Adrenal gland (tissue), 9 donors: ENCODE measurements at regions not wholly inside any gene's neighbourhood (a gene's known extent, or its start where the extent isn't known, plus 50 kb on each side); places are given as distances from the start of the nearest gene placed in this dataset.

Experiments
- DNase-seq, 7 donors: peaks; one replicate each; pipeline ENCODE4 v3.0.0-alpha.2; 2019 to 2020
- H3K27ac ChIP-seq, 5 donors: fragments of 200-600 bp; sonication (generic) in 4 of 5; 1 replicate in 3 of 5; 2 replicates in 2 of 5; pipeline versions ENCODE4 v1.5.1 to v1.8.0; 2016 to 2020; ENCODE audit warnings: mild to moderate bottlenecking in 1 of 5
- H3K27me3 ChIP-seq: fragments of 200-600 bp; 2 replicates; pipeline ENCODE4 v1.8.0; 2021
- H3K36me3 ChIP-seq, 2 donors: fragments of 200-600 bp; replicated peaks in 1 of 2; 1 replicate in 1 of 2; 2 replicates in 1 of 2; pipeline versions ENCODE4 v1.5.1 to v1.8.0; 2018 to 2022
- H3K4me1 ChIP-seq, 2 donors: fragments of 200-600 bp; replicated peaks in 1 of 2; 1 replicate in 1 of 2; 2 replicates in 1 of 2; pipeline versions ENCODE4 v1.5.1 to v1.8.0; 2018 to 2021
- H3K4me3 ChIP-seq, 4 donors: fragments of 200-600 bp; sonication (generic) in 3 of 4; one replicate each; pipeline ENCODE4 v1.5.1; 2016 to 2018
- H3K9me3 ChIP-seq, 3 donors: fragments of 200-600 bp; sonication (generic) in 1 of 3; replicated peaks in 1 of 3; 1 replicate in 2 of 3; 2 replicates in 1 of 3; pipeline versions ENCODE4 v1.5.1 to v1.8.0; 2016 to 2021
- CTCF ChIP-seq, 6 experiments: fragments of 450-650 bp in 4 of 6; fragments of 200-600 bp in 2 of 6; sonication (generic) in 1 of 6; IDR thresholded peaks; 1 replicate in 5 of 6; 2 replicates in 1 of 6; pipeline versions ENCODE4 v1.5.1 to v1.8.0; 2016 to 2021; ENCODE audit warnings: antibody characterized with exemption in 6 of 6, mild to moderate bottlenecking in 2 of 6, moderate library complexity in 1 of 6
- POLR2A ChIP-seq, 2 donors: fragments of 450-650 bp; IDR thresholded peaks; one replicate each; pipeline ENCODE4 v1.6.1; 2017; ENCODE audit warnings: antibody characterized with exemption in 2 of 2, mild to moderate bottlenecking in 2 of 2, moderate library complexity in 1 of 2
- WGBS, 4 donors: extraction: QIAGEN DNeasy Blood & Tissue Kit in 2 of 4; methylation state at CpG; one replicate each; pipeline versions ENCODE4 v1.1.5 to v1.1.7; 2013 to 2017; 5-methylcytosine and 5-hydroxymethylcytosine counted together
- intact Hi-C, 2 donors: fragments of 100-400 bp; cut with DNase I; formaldehyde crosslinking; loops; one replicate each; pipeline versions ENCODE4 v1.14.1 to v1.15.0; 2022 to 2023
- donor health status: healthy with polysubstance abuse.
- donor health status: Bipolar disorder and iron deficiency.
- donor health status: DM: yes; HTN: yes; CAD: no.
- donor health status: DM: no; HTN: no; CAD: no.
- donor health status: DM: no; HTN: no; CAD: no.

- intact Hi-C loops: no loop called here
- Histone ChIP-seq H3K36me3 (no peaks in the 10 kb centered on the region), H3K9me3 (no peaks in the 10 kb centered on the region), H3K27me3 (no peaks in the 10 kb centered on the region), H3K27ac (no peak overlapping the region), H3K4me3 (no peak overlapping the region), H3K4me1 (no peaks in the 10 kb centered on the region)
- TF ChIP-seq POLR2A (IDR thresholded peaks at IDR 0.05): no peak
- WGBS, 4 donors: 36 to 60% (median 48%) methylated on average over 1 of the region's 1 CpG
- no peak for DNase-seq
These were observed 247.2 kb upstream of the ZNF804A start for GRCh38 chr2:184351126-184351525.

- no peak overlapping the region for H3K27ac ChIP-seq
- no peaks in the 10 kb centered on the region for H3K4me1 ChIP-seq
- DNase-seq: no peak
- no peaks in the 10 kb centered on the region for H3K36me3 ChIP-seq
- intact Hi-C loops: no loop called here
- H3K9me3 ChIP-seq: no peaks in the 10 kb centered on the region
- WGBS, 4 donors: 41 to 49% (median 46%) methylated on average over 3 of the region's 3 CpGs
- H3K27me3 ChIP-seq: no peaks in the 10 kb centered on the region
- TF ChIP-seq POLR2A (IDR thresholded peaks at IDR 0.05): no peak
- no peak for TF ChIP-seq CTCF (IDR thresholded peaks at IDR 0.05)
- no peak overlapping the region for H3K4me3 ChIP-seq
These were observed 241.3 kb upstream of the ZNF804A start for GRCh38 chr2:184357033-184357432.

GRCh38 chr2:184359379-184359778 is 238.9 kb upstream of the ZNF804A start:
- Histone ChIP-seq H3K4me3 (no peak overlapping the region), H3K27ac (no peak overlapping the region), H3K4me1 (no peaks in the 10 kb centered on the region), H3K36me3 (no peaks in the 10 kb centered on the region), H3K9me3 (no peaks in the 10 kb centered on the region), H3K27me3 (no peaks in the 10 kb centered on the region)
- intact Hi-C loops: no loop called here
- TF ChIP-seq CTCF (IDR thresholded peaks at IDR 0.05) (no peak), POLR2A (IDR thresholded peaks at IDR 0.05) (no peak)
- 39 to 66% (median 47%) methylated on average over 2 of the region's 2 CpGs for WGBS, 4 donors
- no peak for DNase-seq

- TF ChIP-seq CTCF (IDR thresholded peaks at IDR 0.05): no peak
- TF ChIP-seq POLR2A (IDR thresholded peaks at IDR 0.05): no peak
- 54 to 70% (median 62%) methylated on average over 5 of the region's 5 CpGs for WGBS, 4 donors
- intact Hi-C loops: no loop called here
- no peak overlapping the region for H3K27ac ChIP-seq
- H3K27me3 ChIP-seq: no peaks in the 10 kb centered on the region
- no peaks in the 10 kb centered on the region for H3K9me3 ChIP-seq
- H3K4me3 ChIP-seq: no peak overlapping the region
- no peak for DNase-seq
- H3K36me3 ChIP-seq: no peaks in the 10 kb centered on the region
- H3K4me1 ChIP-seq: no peaks in the 10 kb centered on the region
These were observed 235.1 kb upstream of the ZNF804A start for GRCh38 chr2:184363213-184363612.

GRCh38 chr2:184367211-184367610 is 231.1 kb upstream of the ZNF804A start:
- WGBS, 4 donors: 67 to 78% (median 73%) methylated on average over 4 of the region's 4 CpGs
- Histone ChIP-seq H3K4me1 (no peaks in the 10 kb centered on the region), H3K27ac (no peak overlapping the region), H3K4me3 (no peak overlapping the region), H3K36me3 (no peaks in the 10 kb centered on the region), H3K27me3 (no peaks in the 10 kb centered on the region), H3K9me3 (no peaks in the 10 kb centered on the region)
- TF ChIP-seq CTCF (IDR thresholded peaks at IDR 0.05) (no peak), POLR2A (IDR thresholded peaks at IDR 0.05) (no peak)
- intact Hi-C loops: no loop called here
- no peak for DNase-seq
